ENCODE measurements at regions not wholly inside any gene's neighbourhood (a gene's known extent, or its start where the extent isn't known, plus 50 kb on each side); places are given as distances from the start of the nearest gene placed in this dataset.

DNA sequence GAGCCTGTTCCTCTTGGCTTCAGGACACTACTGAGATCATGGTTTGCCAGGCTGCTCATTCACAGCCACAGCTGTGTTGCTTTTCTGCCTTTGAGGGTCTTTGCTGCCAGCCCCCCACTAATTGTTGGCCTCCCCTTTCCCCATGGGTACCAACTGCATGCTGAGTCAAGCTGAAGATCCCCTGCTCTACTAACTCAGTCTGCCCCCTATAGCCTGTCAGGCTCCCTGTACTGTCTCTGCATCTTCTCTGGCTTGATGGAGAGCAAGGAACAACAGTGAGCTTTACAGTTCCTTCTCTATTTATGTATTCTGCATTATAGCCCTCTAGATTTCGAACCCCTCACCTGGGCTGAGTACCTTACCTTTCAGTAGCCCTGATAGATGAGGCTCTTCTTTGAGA lies 257.6 kb upstream of the CADM1 start:
- no peaks in the 10 kb centered on the region for H3K79me2 ChIP-seq (ENCODE audit: low read depth)
- Mint-ChIP-seq H3K4me1 (peaks cover 22% of the 10 kb centered on the region), H3K36me3 (no peaks in the 10 kb centered on the region), H3K4me3 (peak overlapping the region; percentile 34), H3K27ac (no peak overlapping the region), H3K9me3 (no peaks in the 10 kb centered on the region), H3K27me3 (ENCODE audit: insufficient read depth, low read depth) (peaks cover 7% of the 10 kb centered on the region)
- no peak overlapping the region for H2AFZ ChIP-seq (replicated peaks)
- no peak for DNase-seq (ENCODE audit: low spot score)
- no peaks in the 10 kb centered on the region for H3K36me3 ChIP-seq
- H3K9ac ChIP-seq: no peak overlapping the region
- H4K20me1 ChIP-seq (ENCODE audit: low read depth): peaks cover 9% of the 10 kb centered on the region
- TF ChIP-seq, protein P1, sequence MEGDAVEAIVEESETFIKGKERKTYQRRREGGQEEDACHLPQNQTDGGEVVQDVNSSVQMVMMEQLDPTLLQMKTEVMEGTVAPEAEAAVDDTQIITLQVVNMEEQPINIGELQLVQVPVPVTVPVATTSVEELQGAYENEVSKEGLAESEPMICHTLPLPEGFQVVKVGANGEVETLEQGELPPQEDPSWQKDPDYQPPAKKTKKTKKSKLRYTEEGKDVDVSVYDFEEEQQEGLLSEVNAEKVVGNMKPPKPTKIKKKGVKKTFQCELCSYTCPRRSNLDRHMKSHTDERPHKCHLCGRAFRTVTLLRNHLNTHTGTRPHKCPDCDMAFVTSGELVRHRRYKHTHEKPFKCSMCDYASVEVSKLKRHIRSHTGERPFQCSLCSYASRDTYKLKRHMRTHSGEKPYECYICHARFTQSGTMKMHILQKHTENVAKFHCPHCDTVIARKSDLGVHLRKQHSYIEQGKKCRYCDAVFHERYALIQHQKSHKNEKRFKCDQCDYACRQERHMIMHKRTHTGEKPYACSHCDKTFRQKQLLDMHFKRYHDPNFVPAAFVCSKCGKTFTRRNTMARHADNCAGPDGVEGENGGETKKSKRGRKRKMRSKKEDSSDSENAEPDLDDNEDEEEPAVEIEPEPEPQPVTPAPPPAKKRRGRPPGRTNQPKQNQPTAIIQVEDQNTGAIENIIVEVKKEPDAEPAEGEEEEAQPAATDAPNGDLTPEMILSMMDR (IDR thresholded peaks at IDR 0.05): peak; percentile 7
- TF ChIP-seq EZH2phosphoT487 (IDR thresholded peaks at IDR 0.05) (no peak), EZH2 (IDR thresholded peaks at IDR 0.05) (no peak)
- H3K4me2 ChIP-seq: no peak overlapping the region
- H3F3A ChIP-seq (ENCODE audit: low read depth): peaks cover 5% of the 10 kb centered on the region
- H3K4me1 ChIP-seq: peaks cover 17% of the 10 kb centered on the region
- no peak overlapping the region for H3K27ac ChIP-seq
- H3K9me3 ChIP-seq (ENCODE audit: low read depth): no peaks in the 10 kb centered on the region
- peaks cover 41% of the 10 kb centered on the region for H3K27me3 ChIP-seq
- H3K4me3 ChIP-seq: no peak overlapping the region

DNA sequence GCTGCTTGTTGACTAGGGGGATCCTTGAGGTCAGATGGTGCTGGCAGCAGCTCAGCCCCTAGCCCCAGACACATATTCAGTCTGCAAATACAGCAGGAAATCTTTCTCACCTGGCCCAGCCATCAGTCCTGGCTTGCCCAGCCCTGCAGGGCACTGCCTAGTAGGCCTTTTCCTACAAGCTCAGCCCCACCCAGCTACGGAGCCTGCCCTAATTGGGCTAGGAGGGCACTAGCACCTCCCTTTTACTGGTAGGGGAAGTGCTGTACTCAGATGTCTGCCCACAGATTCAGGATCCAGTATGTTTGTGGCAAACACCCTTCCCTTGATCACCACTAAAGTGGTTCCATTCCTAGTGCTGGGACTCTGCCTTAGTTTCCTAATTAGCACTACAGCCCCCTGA lies 257.1 kb upstream of the CADM1 start:
- Mint-ChIP-seq H3K4me1 (peaks cover 22% of the 10 kb centered on the region), H3K27ac (no peak overlapping the region), H3K27me3 (ENCODE audit: insufficient read depth, low read depth) (peaks cover 7% of the 10 kb centered on the region), H3K4me3 (no peak overlapping the region), H3K9me3 (no peaks in the 10 kb centered on the region), H3K36me3 (no peaks in the 10 kb centered on the region)
- TF ChIP-seq, protein P1 (IDR thresholded peaks at IDR 0.05): no peak
- TF ChIP-seq EZH2phosphoT487 (IDR thresholded peaks at IDR 0.05) (no peak), EZH2 (IDR thresholded peaks at IDR 0.05) (no peak)
- no peak for DNase-seq (ENCODE audit: low spot score)
- Histone ChIP-seq H4K20me1 (ENCODE audit: low read depth) (peaks cover 9% of the 10 kb centered on the region), H2AFZ (replicated peaks) (no peak overlapping the region), H3F3A (ENCODE audit: low read depth) (peaks cover 5% of the 10 kb centered on the region), H3K4me3 (no peak overlapping the region), H3K9ac (no peak overlapping the region), H3K4me2 (peak overlapping the region; percentile 99), H3K9me3 (ENCODE audit: low read depth) (no peaks in the 10 kb centered on the region), H3K36me3 (no peaks in the 10 kb centered on the region), H3K27ac (no peak overlapping the region), H3K79me2 (ENCODE audit: low read depth) (no peaks in the 10 kb centered on the region), H3K27me3 (peaks cover 46% of the 10 kb centered on the region), H3K4me1 (peaks cover 17% of the 10 kb centered on the region)

DNA sequence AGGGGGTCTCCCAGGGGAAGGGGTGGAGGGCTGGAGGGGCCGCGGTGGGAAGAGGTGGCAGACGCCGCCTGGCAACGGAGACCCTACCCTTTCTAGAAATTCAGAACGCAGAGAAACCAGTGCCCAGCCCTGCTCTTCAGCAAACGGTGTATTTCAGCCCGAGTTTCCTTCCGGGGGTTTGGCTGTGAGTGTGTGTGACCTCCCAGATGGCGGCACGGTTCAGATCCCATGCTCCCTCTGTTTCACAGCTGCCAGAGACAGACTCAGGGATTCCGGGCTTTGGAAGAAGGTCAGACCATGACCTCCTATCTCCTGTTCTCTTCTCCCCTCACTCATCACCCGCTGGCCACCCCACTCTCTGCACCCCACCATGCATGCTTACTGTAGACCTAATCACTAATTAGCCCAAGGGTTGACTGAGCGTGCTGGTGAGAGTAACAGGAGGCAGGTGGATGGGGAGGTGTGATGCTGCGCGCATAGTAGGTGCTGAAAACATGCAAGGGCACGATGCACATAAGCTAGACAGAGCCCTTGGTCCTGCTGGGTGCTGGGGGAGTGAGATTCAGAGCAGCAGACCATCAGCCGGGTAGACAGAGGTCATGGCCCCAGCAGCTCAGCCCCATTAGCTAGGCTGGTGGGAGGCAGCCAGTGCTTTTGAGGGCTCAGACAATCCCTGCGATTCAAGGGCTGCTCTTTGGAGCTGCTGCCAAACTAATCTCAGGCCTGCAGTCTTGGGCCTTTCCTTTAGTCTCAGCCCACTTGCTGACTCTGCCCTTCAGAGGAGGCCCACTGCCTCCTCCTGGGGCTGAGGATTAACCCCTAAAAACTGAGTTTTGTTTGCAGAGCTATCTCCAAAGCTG lies 256.5 kb upstream of the CADM1 start:
- H4K20me1 ChIP-seq (ENCODE audit: low read depth): peaks cover 9% of the 10 kb centered on the region
- TF ChIP-seq, protein P1 (IDR thresholded peaks at IDR 0.05): no peak
- TF ChIP-seq EZH2phosphoT487 (IDR thresholded peaks at IDR 0.05): no peak
- TF ChIP-seq EZH2 (IDR thresholded peaks at IDR 0.05): no peak
- H3K79me2 ChIP-seq (ENCODE audit: low read depth): no peaks in the 10 kb centered on the region
- H3F3A ChIP-seq (ENCODE audit: low read depth): peaks cover 5% of the 10 kb centered on the region
- peak overlapping the region; percentile 99 for H3K4me2 ChIP-seq
- peak overlapping the region; percentile 78 for H2AFZ ChIP-seq (replicated peaks)
- DNase-seq (ENCODE audit: low spot score): peak; percentile 60
- peaks cover 7% of the 10 kb centered on the region for H3K27me3 Mint-ChIP-seq (ENCODE audit: insufficient read depth, low read depth)
- peaks cover 22% of the 10 kb centered on the region for H3K4me1 Mint-ChIP-seq
- H3K4me3 ChIP-seq: peak overlapping the region; percentile 58
- no peaks in the 10 kb centered on the region for H3K36me3 Mint-ChIP-seq
- no peak overlapping the region for H3K27ac Mint-ChIP-seq
- H3K4me3 Mint-ChIP-seq: peak overlapping the region; percentile 80
- H3K9me3 Mint-ChIP-seq: no peaks in the 10 kb centered on the region
- peaks cover 17% of the 10 kb centered on the region for H3K4me1 ChIP-seq
- H3K36me3 ChIP-seq: no peaks in the 10 kb centered on the region
- peaks cover 49% of the 10 kb centered on the region for H3K27me3 ChIP-seq
- H3K9ac ChIP-seq: no peak overlapping the region
- H3K27ac ChIP-seq: no peak overlapping the region
- no peaks in the 10 kb centered on the region for H3K9me3 ChIP-seq (ENCODE audit: low read depth)
